HCT116 (cell line): ENCODE measurements at regions not wholly inside any gene's neighbourhood (a gene's known extent, or its start where the extent isn't known, plus 50 kb on each side); places are given as distances from the start of the nearest gene placed in this dataset.

Experiments
- ATAC-seq: fragments of 200-7000 bp; cut with Tn5 transposase; 2 replicates; pipeline ENCODE4 v1.9.1; 2020; ENCODE audit warnings: mild to moderate bottlenecking, moderate library complexity
- BruUV-seq: library from RNA; stranded (reverse); fragments of 400-500 nt; replicated peaks from 2 replicates; lab custom pipeline; 2021; lab: Mats Ljungman, UMichigan
- CTCF ChIA-PET: fragments of 300-600 bp; sonication (Branson Sonifier 250); formaldehyde crosslinking; loops from one replicate; lab custom pipeline; 2021; ENCODE audit warnings: antibody characterized with exemption; lab: Charles Lee
- POLR2A ChIA-PET: fragments of 300-600, 350-600 bp; sonication (Branson Sonifier 250); formaldehyde crosslinking; loops from one replicate; lab custom pipeline; 2021; ENCODE audit warnings: antibody characterized with exemption; lab: Charles Lee
- RAD21 ChIA-PET, 2 experiments: fragments of 300-600 bp; sonication (Branson Sonifier 250); formaldehyde crosslinking; loops; one replicate each; lab custom pipeline; 2023; ENCODE audit warnings: low total read pairs in 2 of 2; ENCODE audit not compliant: uncharacterized antibody in 2 of 2, unreplicated experiment in 2 of 2, low non-redundant PET in 1 of 2; lab: Charles Lee
- DNase-seq: peaks from one replicate; pipeline ENCODE4 v3.0.0-alpha.2; 2010; ENCODE audit warnings: low read depth, low spot score
- H2AFZ ChIP-seq: fragments of 200-600 bp; shearing (Covaris generic), sonication (generic); 2 replicates; pipeline ENCODE4 v1.6.1; 2017; ENCODE audit warnings: low read depth, mixed run types, mixed read lengths, antibody characterized with exemption, low read length; ENCODE audit not compliant: poor library complexity, severe bottlenecking
- H3K27ac ChIP-seq: 2 replicates; pipeline ENCODE4 v1.5.1; 2012; ENCODE audit warnings: low read depth, low read length
- H3K27me3 ChIP-seq: fragments of 200-600 bp; sonication (generic); 2 replicates; pipeline ENCODE4 v1.6.1; 2016; ENCODE audit warnings: mixed run types, low read length, mixed read lengths; ENCODE audit not compliant: insufficient read depth
- H3K36me3 ChIP-seq, 2 experiments: fragments of 200-500 bp in 1 of 2; fragments of 200-600 bp in 1 of 2; sonication (Bioruptor generic) in 1 of 2; sonication (generic) in 1 of 2; 2 replicates each; pipeline versions ENCODE4 v1.5.1 to v1.6.1; 2014 to 2016; ENCODE audit warnings: low read length in 2 of 2, inconsistent platforms in 1 of 2, mixed read lengths in 1 of 2, mixed run types in 1 of 2; ENCODE audit not compliant: insufficient read depth in 2 of 2, control insufficient read depth in 1 of 2
- H3K4me1 ChIP-seq, 2 experiments: fragments of 200-600 bp in 1 of 2; sonication (generic) in 1 of 2; 2 replicates each; pipeline versions ENCODE4 v1.5.1 to v1.6.1; 2012 to 2017; ENCODE audit warnings: low read length in 2 of 2, inconsistent platforms in 1 of 2, mild to moderate bottlenecking in 1 of 2, mixed read lengths in 1 of 2, mixed run types in 1 of 2, moderate library complexity in 1 of 2; ENCODE audit not compliant: insufficient read depth in 2 of 2, control insufficient read depth in 1 of 2
- H3K4me2 ChIP-seq: fragments of 200-600 bp; sonication (generic); 2 replicates; pipeline ENCODE4 v1.6.1; 2017; ENCODE audit warnings: mixed run types, low read length, mixed read lengths
- H3K4me3 ChIP-seq, 2 experiments: fragments of 200-600 bp in 1 of 2; sonication (generic) in 1 of 2; replicated peaks in 1 of 2; 2 replicates each; pipeline ENCODE4 v1.5.1; 2011 to 2016; ENCODE audit warnings: low read length in 2 of 2, control low read depth in 1 of 2, low read depth in 1 of 2, mild to moderate bottlenecking in 1 of 2, mixed read lengths in 1 of 2, mixed run types in 1 of 2
- H3K79me2 ChIP-seq: fragments of 200-600 bp; sonication (generic); 2 replicates; pipeline ENCODE4 v1.6.1; 2017; ENCODE audit warnings: mild to moderate bottlenecking, mixed run types, low read length, moderate library complexity, mixed read lengths; ENCODE audit not compliant: insufficient read depth
- H3K9ac ChIP-seq: fragments of 200-600 bp; sonication (generic); 2 replicates; pipeline ENCODE4 v1.6.1; 2016; ENCODE audit warnings: low read length, mixed read lengths
- H3K9me2 ChIP-seq: fragments of 200-600 bp; sonication (generic), shearing (Covaris generic); 2 replicates; pipeline ENCODE4 v1.6.1; 2017; ENCODE audit warnings: mixed run types, mild to moderate bottlenecking, moderate library complexity; ENCODE audit not compliant: insufficient read depth
- H3K9me3 ChIP-seq, 2 experiments: fragments of 200-500 bp in 1 of 2; fragments of 200-600 bp in 1 of 2; sonication (Bioruptor generic) in 1 of 2; sonication (generic) in 1 of 2; 2 replicates each; pipeline ENCODE4 v1.6.1; 2014 to 2017; ENCODE audit warnings: low read length in 2 of 2, mixed read lengths in 2 of 2, inconsistent platforms in 1 of 2, low read depth in 1 of 2, mild to moderate bottlenecking in 1 of 2, mixed run types in 1 of 2, moderate library complexity in 1 of 2; ENCODE audit not compliant: control insufficient read depth in 1 of 2, insufficient read depth in 1 of 2
- H4K20me1 ChIP-seq: fragments of 200-600 bp; sonication (generic), shearing (Covaris generic); 2 replicates; pipeline ENCODE4 v1.6.1; 2017; ENCODE audit warnings: mixed run types, mild to moderate bottlenecking, moderate library complexity; ENCODE audit not compliant: insufficient read depth
- CBX3 ChIP-seq: IDR thresholded peaks from 2 replicates; pipeline ENCODE4 v1.6.1; 2012; ENCODE audit warnings: low read depth
- CEBPB ChIP-seq: IDR thresholded peaks from 2 replicates; pipeline ENCODE4 v1.6.1; 2012; ENCODE audit warnings: low read depth
- EGR1 ChIP-seq: IDR thresholded peaks from 2 replicates; pipeline ENCODE4 v1.6.1; 2012; ENCODE audit warnings: low read depth
- ELF1 ChIP-seq: IDR thresholded peaks from 2 replicates; pipeline ENCODE4 v1.6.1; 2012; ENCODE audit warnings: low read depth, borderline replicate concordance
- EZH2 ChIP-seq: fragments of 200-600 bp; sonication (generic); IDR thresholded peaks from 2 replicates; pipeline ENCODE4 v1.6.1; 2017; ENCODE audit warnings: antibody characterized with exemption, mixed run types
- FOSL1 ChIP-seq: IDR thresholded peaks from 2 replicates; pipeline ENCODE4 v1.6.1; 2012; ENCODE audit warnings: low read depth
- JUND ChIP-seq: IDR thresholded peaks from 2 replicates; pipeline ENCODE4 v1.6.1; 2012
- MAX ChIP-seq: IDR thresholded peaks from 2 replicates; pipeline ENCODE4 v1.6.1; 2012
- POLR2A ChIP-seq: IDR thresholded peaks from 2 replicates; pipeline ENCODE4 v1.7.0; 2011; ENCODE audit warnings: borderline replicate concordance; ENCODE audit not compliant: insufficient read depth, insufficient read length; ENCODE audit errors: extremely low read depth
- POLR2AphosphoS5 ChIP-seq: IDR thresholded peaks from 2 replicates; pipeline ENCODE4 v1.6.1; 2011; ENCODE audit warnings: mild to moderate bottlenecking, low read depth, low read length, moderate library complexity
- RAD21 ChIP-seq: IDR thresholded peaks from 2 replicates; pipeline ENCODE4 v1.6.1; 2012; ENCODE audit warnings: low read depth, mild to moderate bottlenecking
- SIN3A ChIP-seq: IDR thresholded peaks from 2 replicates; pipeline ENCODE4 v1.6.1; 2012; ENCODE audit warnings: low read depth
- SP1 ChIP-seq: IDR thresholded peaks from 2 replicates; pipeline ENCODE4 v1.6.1; 2012; ENCODE audit warnings: low read depth
- SRF ChIP-seq: IDR thresholded peaks from 2 replicates; pipeline ENCODE4 v1.6.1; 2012; ENCODE audit warnings: low read depth
- YY1 ChIP-seq: IDR thresholded peaks from 2 replicates; pipeline ENCODE4 v1.6.1; 2011; ENCODE audit warnings: low read length, low read depth, moderate library complexity, mild to moderate bottlenecking; ENCODE audit not compliant: insufficient replicate concordance; ENCODE audit errors: extremely low read depth
- ZFX ChIP-seq: fragments of 450-650 bp; IDR thresholded peaks from 2 replicates; pipeline ENCODE4 v1.6.1; 2017
- ZNF274 ChIP-seq: fragments of 200-500 bp; sonication (Bioruptor generic); IDR thresholded peaks from 2 replicates; pipeline ENCODE4 v1.6.1; 2014; ENCODE audit warnings: mild to moderate bottlenecking, low read depth, low read length, inconsistent platforms
- intact Hi-C: fragments of 100-400 bp; cut with micrococcal nuclease; formaldehyde crosslinking; loops from 2 replicates; pipeline ENCODE4 v1.10.0; 2022
- TF ChIP-seq, protein P1 (sequence below), 3 experiments: fragments of 200-600 bp in 1 of 3; sonication (generic) in 1 of 3; IDR thresholded peaks in 2 of 3; conservative IDR thresholded peaks in 1 of 3; 2 replicates each; pipeline ENCODE4 v1.5.1; 2012 to 2017; ENCODE audit warnings: low read depth in 2 of 3, low read length in 2 of 3, antibody characterized with exemption in 1 of 3, borderline replicate concordance in 1 of 3, control low read depth in 1 of 3, mild to moderate bottlenecking in 1 of 3, mixed read lengths in 1 of 3, mixed run types in 1 of 3, moderate library complexity in 1 of 3; ENCODE audit not compliant: insufficient read depth in 1 of 3
- TF ChIP-seq, protein P2 (sequence below): IDR thresholded peaks from 2 replicates; pipeline ENCODE4 v1.6.1; 2011; ENCODE audit warnings: mild to moderate bottlenecking, low read length, moderate library complexity; ENCODE audit not compliant: insufficient replicate concordance; ENCODE audit errors: extremely low read depth
- TF ChIP-seq, protein P3 (sequence below): IDR thresholded peaks from 2 replicates; pipeline ENCODE4 v1.6.1; 2012

GRCh38 chr1:190963321-190963720, 485.7 kb upstream of the BRINP3 start (continued):
- TF ChIP-seq EGR1, result no peak
- TF ChIP-seq SRF, result no peak

GRCh38 chr1:190975827-190976226, 498.2 kb upstream of the BRINP3 start:
- ChIA-PET POLR2A (no interaction called here), RAD21 (no interaction called here), CTCF (no interaction called here)
- Histone ChIP-seq H4K20me1 (no peaks in the 10 kb centered on the region), H3K27ac (no peak overlapping the region), H3K9me2 (peaks cover 3% of the 10 kb centered on the region; the same call in 1 of the 2 replicates), H3K9ac (no peak overlapping the region), H3K4me3 (no peak overlapping the region), H3K27me3 (no peaks in the 10 kb centered on the region), H2AFZ (no peak overlapping the region), H3K79me2 (no peaks in the 10 kb centered on the region), H3K36me3 (no peaks in the 10 kb centered on the region), H3K4me1 (no peaks in the 10 kb centered on the region), H3K4me2 (no peak overlapping the region), H3K9me3 (no peaks in the 10 kb centered on the region)
- ATAC-seq (no peak), DNase-seq (no peak)
- BruUV-seq, result no TSS peak
- TF ChIP-seq YY1 (no peak), POLR2AphosphoS5 (no peak), CBX3 (no peak), SRF (no peak), SP1 (no peak), RAD21 (no peak), SIN3A (no peak), EGR1 (no peak), FOSL1 (no peak), JUND (no peak), MAX (no peak), EZH2 (no peak), ELF1 (no peak), CEBPB (no peak), ZFX (no peak), ZNF274 (no peak), POLR2A (no peak)
- TF ChIP-seq, protein P1, sequence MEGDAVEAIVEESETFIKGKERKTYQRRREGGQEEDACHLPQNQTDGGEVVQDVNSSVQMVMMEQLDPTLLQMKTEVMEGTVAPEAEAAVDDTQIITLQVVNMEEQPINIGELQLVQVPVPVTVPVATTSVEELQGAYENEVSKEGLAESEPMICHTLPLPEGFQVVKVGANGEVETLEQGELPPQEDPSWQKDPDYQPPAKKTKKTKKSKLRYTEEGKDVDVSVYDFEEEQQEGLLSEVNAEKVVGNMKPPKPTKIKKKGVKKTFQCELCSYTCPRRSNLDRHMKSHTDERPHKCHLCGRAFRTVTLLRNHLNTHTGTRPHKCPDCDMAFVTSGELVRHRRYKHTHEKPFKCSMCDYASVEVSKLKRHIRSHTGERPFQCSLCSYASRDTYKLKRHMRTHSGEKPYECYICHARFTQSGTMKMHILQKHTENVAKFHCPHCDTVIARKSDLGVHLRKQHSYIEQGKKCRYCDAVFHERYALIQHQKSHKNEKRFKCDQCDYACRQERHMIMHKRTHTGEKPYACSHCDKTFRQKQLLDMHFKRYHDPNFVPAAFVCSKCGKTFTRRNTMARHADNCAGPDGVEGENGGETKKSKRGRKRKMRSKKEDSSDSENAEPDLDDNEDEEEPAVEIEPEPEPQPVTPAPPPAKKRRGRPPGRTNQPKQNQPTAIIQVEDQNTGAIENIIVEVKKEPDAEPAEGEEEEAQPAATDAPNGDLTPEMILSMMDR (IDR thresholded peaks at IDR 0.05 in 2 of 3, conservative IDR thresholded peaks at IDR 0.05 in 1 of 3; ENCODE audit: borderline replicate concordance in 1 of 3, insufficient read depth in 1 of 3, low read depth in 2 of 3, low read length in 2 of 3), result no peak
- TF ChIP-seq, protein P2, sequence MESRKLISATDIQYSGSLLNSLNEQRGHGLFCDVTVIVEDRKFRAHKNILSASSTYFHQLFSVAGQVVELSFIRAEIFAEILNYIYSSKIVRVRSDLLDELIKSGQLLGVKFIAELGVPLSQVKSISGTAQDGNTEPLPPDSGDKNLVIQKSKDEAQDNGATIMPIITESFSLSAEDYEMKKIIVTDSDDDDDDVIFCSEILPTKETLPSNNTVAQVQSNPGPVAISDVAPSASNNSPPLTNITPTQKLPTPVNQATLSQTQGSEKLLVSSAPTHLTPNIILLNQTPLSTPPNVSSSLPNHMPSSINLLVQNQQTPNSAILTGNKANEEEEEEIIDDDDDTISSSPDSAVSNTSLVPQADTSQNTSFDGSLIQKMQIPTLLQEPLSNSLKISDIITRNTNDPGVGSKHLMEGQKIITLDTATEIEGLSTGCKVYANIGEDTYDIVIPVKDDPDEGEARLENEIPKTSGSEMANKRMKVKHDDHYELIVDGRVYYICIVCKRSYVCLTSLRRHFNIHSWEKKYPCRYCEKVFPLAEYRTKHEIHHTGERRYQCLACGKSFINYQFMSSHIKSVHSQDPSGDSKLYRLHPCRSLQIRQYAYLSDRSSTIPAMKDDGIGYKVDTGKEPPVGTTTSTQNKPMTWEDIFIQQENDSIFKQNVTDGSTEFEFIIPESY, result no peak
- TF ChIP-seq, protein P3, sequence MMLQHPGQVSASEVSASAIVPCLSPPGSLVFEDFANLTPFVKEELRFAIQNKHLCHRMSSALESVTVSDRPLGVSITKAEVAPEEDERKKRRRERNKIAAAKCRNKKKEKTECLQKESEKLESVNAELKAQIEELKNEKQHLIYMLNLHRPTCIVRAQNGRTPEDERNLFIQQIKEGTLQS, result no peak
- intact Hi-C loops, result no loop called here
